Lung (tissue), 11 donors: ENCODE measurements at regions not wholly inside any gene's neighbourhood (a gene's known extent, or its start where the extent isn't known, plus 50 kb on each side); places are given as distances from the start of the nearest gene placed in this dataset.

Experiments used
- ATAC-seq: fragments of 200-7000 bp; cut with Tn5 transposase; one replicate; pipeline ENCODE4 v1.9.1; 2020; ENCODE audit warnings: moderate number of reproducible peaks; ENCODE audit not compliant: insufficient read depth, low FRiP score
- DNase-seq, 3 donors: peaks; one replicate each; pipeline ENCODE4 v3.0.0-alpha.2; 2013 to 2017
- H3K27ac ChIP-seq, 2 donors: one replicate each; pipeline ENCODE4 v1.5.1; 2013; ENCODE audit warnings: mild to moderate bottlenecking in 2 of 2, moderate library complexity in 2 of 2, control low read depth in 1 of 2, inconsistent platforms in 1 of 2, low read depth in 1 of 2, low read length in 1 of 2
- H3K27me3 ChIP-seq, 3 donors: one replicate each; pipeline ENCODE4 v1.5.1; 2013; ENCODE audit warnings: low read length in 2 of 3; ENCODE audit not compliant: control insufficient read depth in 3 of 3, insufficient read depth in 3 of 3
- H3K36me3 ChIP-seq, 4 donors: one replicate each; pipeline ENCODE4 v1.5.1; 2013; ENCODE audit warnings: low read length in 4 of 4, mild to moderate bottlenecking in 1 of 4, moderate library complexity in 1 of 4; ENCODE audit not compliant: control insufficient read depth in 4 of 4, insufficient read depth in 4 of 4
- H3K4me1 ChIP-seq, 5 donors: one replicate each; pipeline ENCODE4 v1.5.1; 2013; ENCODE audit warnings: low read length in 5 of 5, mild to moderate bottlenecking in 2 of 5, moderate library complexity in 1 of 5; ENCODE audit not compliant: control insufficient read depth in 5 of 5, insufficient read depth in 5 of 5
- H3K4me3 ChIP-seq: one replicate; pipeline ENCODE4 v1.5.1; 2013; ENCODE audit warnings: mild to moderate bottlenecking, control low read depth, moderate library complexity
- H3K9ac ChIP-seq, 2 donors: one replicate each; pipeline ENCODE4 v1.5.1; 2013; ENCODE audit warnings: low read length in 2 of 2, control low read depth in 1 of 2; ENCODE audit not compliant: insufficient read depth in 1 of 2
- H3K9me3 ChIP-seq, 4 donors: one replicate each; pipeline ENCODE4 v1.5.1; 2013; ENCODE audit warnings: low read length in 3 of 4, mild to moderate bottlenecking in 1 of 4, moderate library complexity in 1 of 4; ENCODE audit not compliant: control insufficient read depth in 4 of 4, insufficient read depth in 3 of 4
- WGBS, 2 donors: extraction: QIAGEN DNeasy Blood & Tissue Kit; methylation state at CpG; one replicate each; pipeline ENCODE4 v1.1.7; 2013; 5-methylcytosine and 5-hydroxymethylcytosine counted together
- TF ChIP-seq, protein P1 (sequence below): IDR thresholded peaks from 2 replicates; pipeline ENCODE4 v1.5.1; 2012; ENCODE audit warnings: mild to moderate bottlenecking; ENCODE audit errors: control extremely low read depth, extremely low read depth
- donor health status: control.
- donor health status: control.
- donor health status: Bipolar disorder and iron deficiency.
- donor health status: healthy.
- donor health status: DM: yes; HTN: yes; CAD: no.

DNA sequence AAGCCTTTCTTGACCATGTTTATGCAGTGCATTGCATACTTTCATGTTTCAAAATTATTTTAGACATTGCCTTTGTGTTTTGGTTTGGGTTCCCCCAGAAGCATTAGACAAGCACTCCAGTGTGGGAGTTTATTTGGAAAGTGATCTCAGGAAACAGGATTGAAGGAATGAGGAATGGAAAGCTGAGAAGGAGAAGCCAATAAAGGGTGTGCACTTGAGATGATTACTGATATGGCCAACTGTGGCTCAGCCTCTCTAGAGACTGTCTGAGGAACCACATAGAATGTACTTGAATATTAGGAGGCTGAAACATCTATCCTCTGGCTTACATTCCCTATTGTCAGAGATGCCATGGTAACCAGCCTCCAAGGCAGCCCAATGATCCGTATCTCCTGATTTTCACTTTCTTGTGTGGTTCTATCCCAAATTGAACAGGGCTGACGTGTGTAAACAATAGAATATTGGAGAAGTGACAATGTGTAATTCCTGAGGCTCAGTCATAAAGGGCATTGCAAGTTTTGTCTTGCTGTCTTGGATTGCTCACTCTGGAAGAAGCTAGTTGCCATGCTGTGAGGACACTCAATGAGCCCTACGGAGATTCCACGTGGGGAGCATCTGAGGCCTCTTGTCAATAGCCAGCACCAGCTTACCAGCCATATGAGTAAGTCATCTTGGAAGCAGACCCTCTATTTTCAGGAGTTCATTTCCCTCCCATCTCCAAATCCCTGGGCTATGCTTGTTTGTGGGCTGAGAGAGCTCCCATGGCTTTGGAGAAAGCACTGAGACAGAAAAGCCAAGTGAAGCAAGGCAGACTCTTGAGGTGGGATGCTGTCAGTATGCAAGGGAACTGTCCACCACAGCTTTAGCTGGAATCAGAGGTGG lies 84.7 kb downstream of the SCN11A start:
- Histone ChIP-seq H3K27me3 (peaks cover 0 to 20% (median 0%) of the 10 kb centered on the region in 3 donors), H3K9ac (no peak overlapping the region), H3K9me3 (peaks cover 0 to 6% (median 0%) of the 10 kb centered on the region in 4 donors), H3K4me1 (peaks cover 0 to 2% (median 0%) of the 10 kb centered on the region in 5 donors), H3K36me3 (no peaks in the 10 kb centered on the region), H3K27ac (no peak overlapping the region), H3K4me3 (no peak overlapping the region)
- TF ChIP-seq, protein P1, sequence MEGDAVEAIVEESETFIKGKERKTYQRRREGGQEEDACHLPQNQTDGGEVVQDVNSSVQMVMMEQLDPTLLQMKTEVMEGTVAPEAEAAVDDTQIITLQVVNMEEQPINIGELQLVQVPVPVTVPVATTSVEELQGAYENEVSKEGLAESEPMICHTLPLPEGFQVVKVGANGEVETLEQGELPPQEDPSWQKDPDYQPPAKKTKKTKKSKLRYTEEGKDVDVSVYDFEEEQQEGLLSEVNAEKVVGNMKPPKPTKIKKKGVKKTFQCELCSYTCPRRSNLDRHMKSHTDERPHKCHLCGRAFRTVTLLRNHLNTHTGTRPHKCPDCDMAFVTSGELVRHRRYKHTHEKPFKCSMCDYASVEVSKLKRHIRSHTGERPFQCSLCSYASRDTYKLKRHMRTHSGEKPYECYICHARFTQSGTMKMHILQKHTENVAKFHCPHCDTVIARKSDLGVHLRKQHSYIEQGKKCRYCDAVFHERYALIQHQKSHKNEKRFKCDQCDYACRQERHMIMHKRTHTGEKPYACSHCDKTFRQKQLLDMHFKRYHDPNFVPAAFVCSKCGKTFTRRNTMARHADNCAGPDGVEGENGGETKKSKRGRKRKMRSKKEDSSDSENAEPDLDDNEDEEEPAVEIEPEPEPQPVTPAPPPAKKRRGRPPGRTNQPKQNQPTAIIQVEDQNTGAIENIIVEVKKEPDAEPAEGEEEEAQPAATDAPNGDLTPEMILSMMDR: no peak
- ATAC-seq: no peak
- WGBS, 2 donors: 85 to 89% methylated on average over 4 of the region's 4 CpGs
- DNase-seq: no peak

DNA sequence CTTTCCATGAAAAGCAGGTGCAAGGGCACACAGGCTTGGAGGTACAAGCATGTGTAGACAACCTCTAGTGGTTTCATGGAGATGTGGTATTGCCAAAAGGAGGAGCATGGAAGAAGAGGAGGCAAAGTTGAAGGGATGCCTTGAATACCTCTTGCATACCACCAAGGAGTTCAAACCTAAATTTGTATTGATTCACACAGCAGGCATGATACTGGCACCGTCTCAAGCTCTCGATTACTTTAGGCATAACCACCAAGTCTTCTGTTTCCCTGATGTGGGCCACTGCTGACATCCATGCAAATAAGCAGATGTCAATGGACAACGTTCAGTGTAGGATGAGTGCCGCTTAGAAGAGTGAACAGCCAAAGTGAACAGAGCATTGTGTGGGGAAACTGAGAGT lies 87.1 kb downstream of the SCN11A start:
- no peak overlapping the region for H3K4me3 ChIP-seq
- H3K27me3 ChIP-seq: peaks cover 0 to 6% (median 0%) of the 10 kb centered on the region in 3 donors
- WGBS, 2 donors: 90 to 94% methylated on average over 4 of the region's 4 CpGs
- peaks cover 0 to 2% (median 0%) of the 10 kb centered on the region in 5 donors for H3K4me1 ChIP-seq
- DNase-seq (no peak), ATAC-seq (no peak)
- peaks cover 0 to 2% (median 0%) of the 10 kb centered on the region in 4 donors for H3K9me3 ChIP-seq
- TF ChIP-seq, protein P1: no peak
- H3K27ac ChIP-seq: no peak overlapping the region
- H3K36me3 ChIP-seq: no peaks in the 10 kb centered on the region
- no peak overlapping the region for H3K9ac ChIP-seq

DNA sequence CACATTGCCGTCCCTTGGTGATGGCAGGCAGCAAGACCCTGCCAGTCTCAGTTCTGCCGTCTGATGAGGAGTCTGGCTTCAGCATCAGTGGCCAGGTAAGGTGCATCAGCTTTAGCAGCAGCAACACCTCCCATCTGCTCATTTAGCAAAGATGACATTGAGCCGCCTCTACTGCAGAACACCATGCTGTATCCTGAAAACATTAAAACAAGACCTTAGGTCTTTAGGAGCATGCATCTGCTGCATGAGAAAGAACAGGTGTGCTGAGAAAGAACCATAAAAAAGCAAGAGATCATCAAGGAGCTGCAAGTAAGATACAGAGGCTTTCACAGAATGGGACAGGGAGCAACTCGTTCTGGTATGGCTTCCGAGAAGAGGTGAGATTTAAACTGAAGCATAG lies 87.5 kb downstream of the SCN11A start:
- H3K9me3 ChIP-seq: peaks cover 0 to 2% (median 0%) of the 10 kb centered on the region in 4 donors
- 91 to 96% methylated on average over 5 of the region's 5 CpGs for WGBS, 2 donors
- TF ChIP-seq, protein P1: no peak
- H3K4me3 ChIP-seq: no peak overlapping the region
- H3K9ac ChIP-seq: no peak overlapping the region
- peaks cover 0 to 6% (median 0%) of the 10 kb centered on the region in 3 donors for H3K27me3 ChIP-seq
- DNase-seq (no peak), ATAC-seq (no peak)
- peaks cover 0 to 1% (median 0%) of the 10 kb centered on the region in 5 donors for H3K4me1 ChIP-seq
- H3K36me3 ChIP-seq: no peaks in the 10 kb centered on the region
- H3K27ac ChIP-seq: no peak overlapping the region
